ENCODE measurements at regions not wholly inside any gene's neighbourhood (a gene's known extent, or its start where the extent isn't known, plus 50 kb on each side); places are given as distances from the start of the nearest gene placed in this dataset.

DNA sequence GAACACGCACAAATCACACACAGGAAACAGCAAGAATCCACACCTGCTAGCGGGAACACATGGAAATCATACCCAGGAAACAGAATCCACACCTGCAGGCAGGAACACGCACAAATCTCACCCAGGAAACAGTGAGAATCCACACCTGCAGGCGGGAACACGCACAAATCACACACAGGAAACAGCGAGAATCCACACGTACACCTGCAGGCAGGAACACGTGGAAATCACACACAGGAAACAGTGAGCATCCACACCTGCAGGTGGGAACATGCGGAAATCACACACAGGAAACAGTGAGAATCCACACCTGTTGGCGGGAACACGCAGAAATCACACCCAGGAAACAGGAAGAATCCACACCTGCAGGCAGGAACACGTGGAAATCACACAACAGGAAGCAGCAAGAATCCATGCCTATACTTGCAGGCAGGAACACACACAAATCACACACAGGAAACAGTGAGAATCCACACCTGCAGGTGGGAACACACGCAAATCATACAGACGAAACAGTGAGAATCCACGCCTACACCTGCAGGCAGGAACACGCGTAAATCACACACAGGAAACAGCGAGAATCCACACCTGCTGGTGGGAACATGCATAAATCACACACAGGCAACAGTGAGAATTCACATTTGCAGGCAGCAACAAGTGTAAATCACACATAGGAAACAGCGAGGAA is 108.6 kb downstream of the DLL1 start:
- H3K4me1 ChIP-seq (replicated peaks in 1 of 4; ENCODE audit: control insufficient read depth in 3 of 4, insufficient read depth in 4 of 4, low read length in 3 of 4): peaks cover 0 to 3% (median 0%) of the 10 kb centered on the region in 4 experiments; a peak in 1 of 7 replicates
- H3K9me3 ChIP-seq (ENCODE audit: insufficient read depth in 2 of 2, low read depth in 1 of 2, low read length in 1 of 2): peaks cover 0 to 4% of the 10 kb centered on the region in 2 experiments; a peak in 2 of 4 replicates
- no peak overlapping the region for H2AFZ ChIP-seq (ENCODE audit: low read length)
- H3K23me2 ChIP-seq (ENCODE audit: low read depth, low read length): peaks cover 4% of the 10 kb centered on the region; the same call in 1 of the 2 replicates
- FAIRE-seq (no peak), DNase-seq (ENCODE audit: low read depth in 1 of 2, low spot score in 2 of 2) (peak in 1 of 2 experiments; percentile 17)
- H4K91ac ChIP-seq (replicated peaks; ENCODE audit: insufficient read length, low read length): no peak overlapping the region
- H4K5ac ChIP-seq (ENCODE audit: insufficient read length, low read depth, low read length): no peak overlapping the region
- no peak overlapping the region for H3K23ac ChIP-seq (ENCODE audit: insufficient read length)
- no peak overlapping the region for H3K9ac ChIP-seq (replicated peaks in 1 of 4; ENCODE audit: extremely low read depth in 1 of 4, low read depth in 3 of 4, low read length in 3 of 4)
- H2BK20ac ChIP-seq (ENCODE audit: low read length): no peak overlapping the region
- no peak for TF ChIP-seq SP2 (IDR thresholded peaks at IDR 0.05; ENCODE audit: low read length)
- peak overlapping the region; percentile 27; the same call in 1 of the 2 replicates for H2BK12ac ChIP-seq (ENCODE audit: low read depth, low read length)
- no peak overlapping the region for H3K18ac ChIP-seq (ENCODE audit: extremely low read depth, low read length)
- H3K56ac ChIP-seq (replicated peaks; ENCODE audit: insufficient read length, low read depth, low read length): no peak overlapping the region
- no peak overlapping the region for H3K4me2 ChIP-seq (ENCODE audit: insufficient read depth in 1 of 2, low read depth in 2 of 2, low read length in 2 of 2)
- H3K79me1 ChIP-seq (ENCODE audit: low read depth, low read length): no peaks in the 10 kb centered on the region
- H2BK120ac ChIP-seq (replicated peaks; ENCODE audit: low read depth, low read length): no peak overlapping the region
- no peak overlapping the region for H3K4me3 ChIP-seq (ENCODE audit: extremely low read depth in 1 of 4, insufficient read depth in 2 of 4, low read depth in 3 of 4, low read length in 4 of 4)
- no peaks in the 10 kb centered on the region for H3K79me2 ChIP-seq (ENCODE audit: control insufficient read depth in 1 of 2, insufficient read depth in 2 of 2, low read length in 2 of 2)
- H2BK15ac ChIP-seq (ENCODE audit: low read length): 0 out of 2 replicates have a peak overlapping the region, but pooled peaks have one; percentile 31
- no peak overlapping the region for H2BK5ac ChIP-seq (ENCODE audit: low read depth, low read length)
- no peak overlapping the region for H4K8ac ChIP-seq (ENCODE audit: extremely low read depth, insufficient read depth, low read length)
- no peaks in the 10 kb centered on the region for H3K36me3 ChIP-seq (ENCODE audit: control insufficient read depth in 2 of 4, insufficient read depth in 4 of 4, low read length in 3 of 4)
- POLR2A ChIA-PET (ENCODE audit: partially characterized antibody): interaction anchor here (1.0 kb wide), 1 partner anchor 21 kb away, joined by 3 read pairs; no protein-coding TSS in a partner anchor
- CTCF ChIA-PET (ENCODE audit: partially characterized antibody): interaction anchor here (0.9 kb wide), 1 partner anchor 340 kb away, joined by 3 read pairs; no protein-coding TSS in a partner anchor
- no peak overlapping the region for H3K4ac ChIP-seq (replicated peaks; ENCODE audit: insufficient read length, low read depth, low read length)
- peak overlapping the region; percentile 90; the same call in 1 of the 2 replicates for H2AK5ac ChIP-seq (ENCODE audit: low read depth, low read length)
- H3K14ac ChIP-seq (ENCODE audit: insufficient read length): no peak overlapping the region
- peaks cover 0 to 3% of the 10 kb centered on the region in 2 experiments for H4K20me1 ChIP-seq (replicated peaks in 1 of 2; ENCODE audit: control insufficient read depth in 1 of 2, insufficient read depth in 2 of 2, low read length in 2 of 2)
- 0 out of 7 replicates have a peak, but pooled peaks cover 0 to 2% (median 0%) of the 10 kb centered on the region in 4 experiments for H3K27me3 ChIP-seq (replicated peaks in 1 of 4; ENCODE audit: control insufficient read depth in 3 of 4, extremely low read depth in 1 of 4, insufficient read depth in 3 of 4, low read length in 3 of 4)
- 86% methylated on average over 19 of the region's 19 CpGs; no CpG with 5 or more reads in 1 of the 2 experiments for WGBS, 2 experiments (ENCODE audit: extremely low coverage in 1 of 2, insufficient coverage in 1 of 2, insufficient read length in 1 of 2, insufficient replicate concordance in 2 of 2, low coverage in 1 of 2, low lambda C conversion rate in 2 of 2, missing lambda C conversion rate in 1 of 2)
- no peak overlapping the region for H3K27ac ChIP-seq (ENCODE audit: low read depth, low read length)

Measured in H1 (cell line).